ENCODE measurements at regions not wholly inside any gene's neighbourhood (a gene's known extent, or its start where the extent isn't known, plus 50 kb on each side); places are given as distances from the start of the nearest gene placed in this dataset.

- DNase-seq, result no peak
- Mint-ChIP-seq H3K4me3 (no peak overlapping the region), H3K27me3 (ENCODE audit: insufficient read depth) (no peaks in the 10 kb centered on the region; the same call in 1 of the 2 replicates), H3K27ac (no peak overlapping the region), H3K36me3 (ENCODE audit: low read depth) (0 out of 2 replicates have a peak, but pooled peaks cover 17% of the 10 kb centered on the region), H3K4me1 (ENCODE audit: low read depth) (peaks cover 19% of the 10 kb centered on the region), H3K9me3 (peaks cover 7% of the 10 kb centered on the region; the same call in 1 of the 2 replicates)
- TF ChIP-seq, protein P1, sequence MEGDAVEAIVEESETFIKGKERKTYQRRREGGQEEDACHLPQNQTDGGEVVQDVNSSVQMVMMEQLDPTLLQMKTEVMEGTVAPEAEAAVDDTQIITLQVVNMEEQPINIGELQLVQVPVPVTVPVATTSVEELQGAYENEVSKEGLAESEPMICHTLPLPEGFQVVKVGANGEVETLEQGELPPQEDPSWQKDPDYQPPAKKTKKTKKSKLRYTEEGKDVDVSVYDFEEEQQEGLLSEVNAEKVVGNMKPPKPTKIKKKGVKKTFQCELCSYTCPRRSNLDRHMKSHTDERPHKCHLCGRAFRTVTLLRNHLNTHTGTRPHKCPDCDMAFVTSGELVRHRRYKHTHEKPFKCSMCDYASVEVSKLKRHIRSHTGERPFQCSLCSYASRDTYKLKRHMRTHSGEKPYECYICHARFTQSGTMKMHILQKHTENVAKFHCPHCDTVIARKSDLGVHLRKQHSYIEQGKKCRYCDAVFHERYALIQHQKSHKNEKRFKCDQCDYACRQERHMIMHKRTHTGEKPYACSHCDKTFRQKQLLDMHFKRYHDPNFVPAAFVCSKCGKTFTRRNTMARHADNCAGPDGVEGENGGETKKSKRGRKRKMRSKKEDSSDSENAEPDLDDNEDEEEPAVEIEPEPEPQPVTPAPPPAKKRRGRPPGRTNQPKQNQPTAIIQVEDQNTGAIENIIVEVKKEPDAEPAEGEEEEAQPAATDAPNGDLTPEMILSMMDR (IDR thresholded peaks at IDR 0.05), result no peak
Measured at GRCh38 chr13:79966059-79966458, 374.9 kb downstream of the SPRY2 start.

DNA sequence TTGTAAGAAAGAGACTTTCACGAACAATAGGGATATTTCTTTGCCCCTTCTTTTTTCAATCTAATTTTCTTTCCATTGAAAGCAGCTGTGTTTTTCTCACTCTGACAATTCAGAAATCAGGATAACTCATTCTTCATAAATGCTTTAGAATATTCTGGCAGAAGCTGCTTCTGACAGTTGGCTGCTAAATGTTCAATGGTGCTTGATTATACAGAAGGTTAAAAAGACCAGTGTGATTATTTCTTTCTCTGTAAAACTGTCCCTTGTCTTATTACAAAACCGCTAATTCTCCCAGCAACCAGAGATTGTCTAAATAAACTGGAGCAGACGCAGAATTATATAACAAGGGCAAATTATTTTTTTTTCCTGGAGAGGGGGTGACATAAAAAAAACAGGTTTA lies 394.4 kb downstream of the SPRY2 start:
- Mint-ChIP-seq H3K4me1 (ENCODE audit: low read depth) (no peaks in the 10 kb centered on the region), H3K27ac (no peak overlapping the region), H3K27me3 (ENCODE audit: insufficient read depth) (no peaks in the 10 kb centered on the region), H3K36me3 (ENCODE audit: low read depth) (peaks cover 1% of the 10 kb centered on the region), H3K4me3 (no peak overlapping the region), H3K9me3 (no peaks in the 10 kb centered on the region; the same call in 1 of the 2 replicates)
- no peak for DNase-seq
- TF ChIP-seq, protein P1 (IDR thresholded peaks at IDR 0.05), result no peak

DNA sequence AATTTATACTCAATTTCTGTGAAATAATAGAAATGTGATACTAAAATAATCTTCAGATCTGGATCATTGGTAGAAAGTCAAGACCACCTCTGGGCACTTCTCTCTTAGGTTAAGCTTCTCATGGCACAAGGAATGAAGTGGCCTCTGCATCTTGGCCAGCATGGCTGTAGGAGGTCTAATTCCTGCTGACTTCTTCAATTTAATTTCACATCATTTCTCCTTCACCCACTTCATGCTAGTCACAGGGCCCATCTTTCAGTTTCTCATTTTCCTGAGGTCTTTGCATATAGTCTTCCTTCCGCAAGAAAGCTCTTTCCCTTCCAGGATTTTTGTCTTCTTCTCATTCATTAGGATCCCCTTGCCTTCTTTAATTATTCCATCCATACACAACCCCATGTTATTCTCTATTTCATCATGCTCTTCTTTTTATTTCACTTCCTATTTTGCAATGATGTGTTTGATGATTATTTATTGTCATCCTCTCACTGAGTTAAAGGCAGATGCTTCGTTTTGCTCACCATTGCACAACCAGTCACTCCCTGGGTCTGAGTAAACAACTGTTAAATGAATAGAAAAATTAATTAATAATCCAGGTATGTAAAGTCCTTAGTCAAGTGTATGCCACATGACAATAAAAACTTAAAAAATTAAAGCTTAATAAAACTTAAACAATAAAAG lies 397.4 kb downstream of the SPRY2 start:
- Mint-ChIP-seq H3K4me3 (no peak overlapping the region), H3K4me1 (ENCODE audit: low read depth) (peaks cover 14% of the 10 kb centered on the region), H3K27me3 (ENCODE audit: insufficient read depth) (no peaks in the 10 kb centered on the region), H3K36me3 (ENCODE audit: low read depth) (peaks cover 5% of the 10 kb centered on the region; the same call in 1 of the 2 replicates), H3K9me3 (no peaks in the 10 kb centered on the region; the same call in 1 of the 2 replicates), H3K27ac (no peak overlapping the region)
- TF ChIP-seq, protein P1 (IDR thresholded peaks at IDR 0.05), result no peak
- DNase-seq, result no peak

DNA sequence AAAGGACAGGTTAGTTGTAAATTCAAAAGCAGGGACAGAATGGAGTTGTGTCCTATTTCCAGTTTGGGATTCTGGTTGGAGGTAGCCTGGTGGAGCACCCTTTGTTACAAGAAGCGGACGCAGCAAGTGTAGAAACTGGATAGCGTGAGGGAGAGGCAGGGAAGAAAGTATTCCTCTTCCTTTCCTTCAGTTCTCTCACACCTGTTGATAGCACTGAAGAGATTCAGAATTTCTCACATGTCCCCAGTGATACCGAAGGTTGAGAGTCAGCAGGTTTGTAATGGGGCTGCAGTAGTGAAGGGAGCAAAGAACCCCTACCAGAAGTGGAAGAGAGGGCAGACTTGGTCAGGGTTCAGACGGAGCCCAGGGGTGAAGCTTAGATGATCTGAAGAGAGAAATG lies 399.2 kb downstream of the SPRY2 start:
- H3K4me3 Mint-ChIP-seq, result no peak overlapping the region
- TF ChIP-seq, protein P1 (IDR thresholded peaks at IDR 0.05), result no peak
- H3K9me3 Mint-ChIP-seq, result no peaks in the 10 kb centered on the region
- no peak for DNase-seq
- H3K4me1 Mint-ChIP-seq (ENCODE audit: low read depth), result peaks cover 31% of the 10 kb centered on the region
- H3K36me3 Mint-ChIP-seq (ENCODE audit: low read depth), result peaks cover 5% of the 10 kb centered on the region; the same call in 1 of the 2 replicates
- no peaks in the 10 kb centered on the region for H3K27me3 Mint-ChIP-seq (ENCODE audit: insufficient read depth)
- H3K27ac Mint-ChIP-seq, result no peak overlapping the region

DNA sequence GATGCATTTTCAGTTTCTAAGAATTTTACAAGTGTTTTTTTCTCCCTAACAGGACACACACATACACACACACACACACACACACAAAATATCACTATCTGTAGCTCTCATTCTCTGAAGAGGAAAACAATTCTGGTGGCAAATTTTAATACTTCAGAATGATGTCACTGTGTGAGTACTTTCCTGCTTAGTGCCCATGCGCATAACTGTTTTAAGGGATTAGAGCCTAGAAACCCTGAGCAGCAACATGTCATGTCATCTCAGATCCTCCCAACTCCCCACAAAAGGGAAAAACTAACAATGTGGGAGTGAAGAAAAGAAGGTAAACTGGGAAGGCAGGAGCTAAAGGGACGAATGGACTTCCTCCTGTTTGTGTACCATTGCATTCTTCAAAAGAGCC lies 401.2 kb downstream of the SPRY2 start:
- TF ChIP-seq, protein P1 (IDR thresholded peaks at IDR 0.05), result no peak
- Mint-ChIP-seq H3K27me3 (ENCODE audit: insufficient read depth) (no peaks in the 10 kb centered on the region), H3K9me3 (no peaks in the 10 kb centered on the region), H3K4me1 (ENCODE audit: low read depth) (peaks cover 52% of the 10 kb centered on the region), H3K4me3 (no peak overlapping the region), H3K27ac (no peak overlapping the region), H3K36me3 (ENCODE audit: low read depth) (peaks cover 5% of the 10 kb centered on the region; the same call in 1 of the 2 replicates)
- no peak for DNase-seq

Measured in HFFc6 (cell line).